Fibroblast of lung (primary cell): ENCODE measurements at regions not wholly inside any gene's neighbourhood (a gene's known extent, or its start where the extent isn't known, plus 50 kb on each side); places are given as distances from the start of the nearest gene placed in this dataset.

Experiments used
- EZH2 ChIP-seq: IDR thresholded peaks from 2 replicates; pipeline ENCODE4 v1.5.1; 2012; ENCODE audit warnings: low read length, control low read depth, mild to moderate bottlenecking; ENCODE audit errors: missing control alignments
- TF ChIP-seq, protein P1 (sequence below), 2 donors: IDR thresholded peaks in 1 of 2; conservative IDR thresholded peaks in 1 of 2; 1 replicate in 1 of 2; 2 replicates in 1 of 2; pipeline ENCODE4 v1.5.1; 2011 to 2012; ENCODE audit warnings: low read length in 2 of 2, control low read depth in 1 of 2, inconsistent platforms in 1 of 2, low read depth in 1 of 2, mild to moderate bottlenecking in 1 of 2

GRCh38 chrX:96474741-96475125 is 209.9 kb upstream of the DIAPH2 start:
- TF ChIP-seq, protein P1, sequence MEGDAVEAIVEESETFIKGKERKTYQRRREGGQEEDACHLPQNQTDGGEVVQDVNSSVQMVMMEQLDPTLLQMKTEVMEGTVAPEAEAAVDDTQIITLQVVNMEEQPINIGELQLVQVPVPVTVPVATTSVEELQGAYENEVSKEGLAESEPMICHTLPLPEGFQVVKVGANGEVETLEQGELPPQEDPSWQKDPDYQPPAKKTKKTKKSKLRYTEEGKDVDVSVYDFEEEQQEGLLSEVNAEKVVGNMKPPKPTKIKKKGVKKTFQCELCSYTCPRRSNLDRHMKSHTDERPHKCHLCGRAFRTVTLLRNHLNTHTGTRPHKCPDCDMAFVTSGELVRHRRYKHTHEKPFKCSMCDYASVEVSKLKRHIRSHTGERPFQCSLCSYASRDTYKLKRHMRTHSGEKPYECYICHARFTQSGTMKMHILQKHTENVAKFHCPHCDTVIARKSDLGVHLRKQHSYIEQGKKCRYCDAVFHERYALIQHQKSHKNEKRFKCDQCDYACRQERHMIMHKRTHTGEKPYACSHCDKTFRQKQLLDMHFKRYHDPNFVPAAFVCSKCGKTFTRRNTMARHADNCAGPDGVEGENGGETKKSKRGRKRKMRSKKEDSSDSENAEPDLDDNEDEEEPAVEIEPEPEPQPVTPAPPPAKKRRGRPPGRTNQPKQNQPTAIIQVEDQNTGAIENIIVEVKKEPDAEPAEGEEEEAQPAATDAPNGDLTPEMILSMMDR (conservative IDR thresholded peaks at IDR 0.05 in 1 of 2, IDR thresholded peaks at IDR 0.05 in 1 of 2; ENCODE audit: low read depth in 1 of 2, low read length in 2 of 2): no peak
- no peak for TF ChIP-seq EZH2
